T-helper 2 cell treated with Interferon-gamma antibody and Interleukin-4, amounts not matched to agents 5 μg/mL and 100 μg/mL, for 36 hours (primary cell): ENCODE measurements at regions not wholly inside any gene's neighbourhood (a gene's known extent, or its start where the extent isn't known, plus 50 kb on each side); places are given as distances from the start of the nearest gene placed in this dataset.

Experiments used
- DNase-seq: peaks from one replicate; pipeline ENCODE4 v3.0.0; 2021; ENCODE audit warnings: low spot score
- H3K27ac Mint-ChIP-seq: one replicate; pipeline ENCODE4 v1.8.0; 2021; ENCODE audit warnings: mild to moderate bottlenecking, mixed read lengths
- H3K27me3 Mint-ChIP-seq: one replicate; pipeline ENCODE4 v1.8.0; 2021; ENCODE audit warnings: low read depth, mixed read lengths
- H3K36me3 Mint-ChIP-seq: one replicate; pipeline ENCODE4 v1.8.0; 2021; ENCODE audit warnings: low read depth, mixed read lengths
- H3K4me1 Mint-ChIP-seq: one replicate; pipeline ENCODE4 v1.8.0; 2021; ENCODE audit warnings: low read depth, mixed read lengths
- H3K4me3 Mint-ChIP-seq: one replicate; pipeline ENCODE4 v1.8.0; 2022; ENCODE audit warnings: mild to moderate bottlenecking, moderate library complexity, mixed read lengths
- H3K9me3 Mint-ChIP-seq: one replicate; pipeline ENCODE4 v1.8.0; 2021; ENCODE audit warnings: mixed read lengths

GRCh38 chr5:63154476-63155309, 576.1 kb downstream of the LRRC70 start:
- Mint-ChIP-seq H3K27me3 (no peaks in the 10 kb centered on the region), H3K9me3 (no peaks in the 10 kb centered on the region), H3K4me3 (no peak overlapping the region), H3K27ac (no peak overlapping the region), H3K36me3 (no peaks in the 10 kb centered on the region), H3K4me1 (no peaks in the 10 kb centered on the region)
- DNase-seq, result no peak

GRCh38 chr5:63152871-63153270, 574.3 kb downstream of the LRRC70 start:
- DNase-seq, result no peak
- no peaks in the 10 kb centered on the region for H3K36me3 Mint-ChIP-seq
- H3K4me3 Mint-ChIP-seq, result no peak overlapping the region
- no peaks in the 10 kb centered on the region for H3K9me3 Mint-ChIP-seq
- no peak overlapping the region for H3K27ac Mint-ChIP-seq
- H3K27me3 Mint-ChIP-seq, result no peaks in the 10 kb centered on the region
- no peaks in the 10 kb centered on the region for H3K4me1 Mint-ChIP-seq

- Mint-ChIP-seq H3K9me3 (no peaks in the 10 kb centered on the region), H3K36me3 (no peaks in the 10 kb centered on the region), H3K27ac (no peak overlapping the region), H3K4me1 (no peaks in the 10 kb centered on the region), H3K27me3 (no peaks in the 10 kb centered on the region), H3K4me3 (no peak overlapping the region)
- no peak for DNase-seq
These were observed 566.5 kb downstream of the LRRC70 start for GRCh38 chr5:63145167-63145566.

- Mint-ChIP-seq H3K9me3 (no peaks in the 10 kb centered on the region), H3K4me3 (no peak overlapping the region), H3K27me3 (no peaks in the 10 kb centered on the region), H3K4me1 (no peaks in the 10 kb centered on the region), H3K27ac (no peak overlapping the region), H3K36me3 (no peaks in the 10 kb centered on the region)
- no peak for DNase-seq
These were observed 563.0 kb downstream of the LRRC70 start for GRCh38 chr5:63141591-63141990.

GRCh38 chr5:63135291-63135690, 556.7 kb downstream of the LRRC70 start:
- Mint-ChIP-seq H3K4me1 (no peaks in the 10 kb centered on the region), H3K9me3 (no peaks in the 10 kb centered on the region), H3K36me3 (no peaks in the 10 kb centered on the region), H3K4me3 (no peak overlapping the region), H3K27ac (no peak overlapping the region), H3K27me3 (no peaks in the 10 kb centered on the region)
- no peak for DNase-seq

- Mint-ChIP-seq H3K27me3 (no peaks in the 10 kb centered on the region), H3K4me1 (no peaks in the 10 kb centered on the region), H3K27ac (no peak overlapping the region), H3K9me3 (no peaks in the 10 kb centered on the region), H3K4me3 (no peak overlapping the region), H3K36me3 (no peaks in the 10 kb centered on the region)
- DNase-seq, result no peak
These were observed 553.1 kb downstream of the LRRC70 start for GRCh38 chr5:63131626-63132285.

GRCh38 chr5:63128761-63129160, 550.1 kb downstream of the LRRC70 start:
- no peaks in the 10 kb centered on the region for H3K27me3 Mint-ChIP-seq
- H3K9me3 Mint-ChIP-seq, result no peaks in the 10 kb centered on the region
- H3K4me1 Mint-ChIP-seq, result no peaks in the 10 kb centered on the region
- no peak overlapping the region for H3K4me3 Mint-ChIP-seq
- no peak overlapping the region for H3K27ac Mint-ChIP-seq
- no peak for DNase-seq
- H3K36me3 Mint-ChIP-seq, result no peaks in the 10 kb centered on the region

- H3K36me3 Mint-ChIP-seq, result no peaks in the 10 kb centered on the region
- H3K4me3 Mint-ChIP-seq, result no peak overlapping the region
- DNase-seq, result no peak
- H3K27me3 Mint-ChIP-seq, result no peaks in the 10 kb centered on the region
- H3K27ac Mint-ChIP-seq, result no peak overlapping the region
- no peaks in the 10 kb centered on the region for H3K9me3 Mint-ChIP-seq
- H3K4me1 Mint-ChIP-seq, result no peaks in the 10 kb centered on the region
These were observed 549.4 kb downstream of the LRRC70 start for GRCh38 chr5:63128018-63128417.

- Mint-ChIP-seq H3K27ac (no peak overlapping the region), H3K36me3 (no peaks in the 10 kb centered on the region), H3K27me3 (no peaks in the 10 kb centered on the region), H3K4me3 (no peak overlapping the region), H3K4me1 (no peaks in the 10 kb centered on the region), H3K9me3 (no peaks in the 10 kb centered on the region)
- no peak for DNase-seq
These were observed 548.4 kb downstream of the LRRC70 start for GRCh38 chr5:63127054-63127453.

- no peaks in the 10 kb centered on the region for H3K27me3 Mint-ChIP-seq
- no peak overlapping the region for H3K27ac Mint-ChIP-seq
- no peaks in the 10 kb centered on the region for H3K9me3 Mint-ChIP-seq
- no peak overlapping the region for H3K4me3 Mint-ChIP-seq
- H3K4me1 Mint-ChIP-seq, result no peaks in the 10 kb centered on the region
- no peaks in the 10 kb centered on the region for H3K36me3 Mint-ChIP-seq
- no peak for DNase-seq
These were observed 547.2 kb downstream of the LRRC70 start for GRCh38 chr5:63125862-63126261.

GRCh38 chr5:63125392-63125791, 546.8 kb downstream of the LRRC70 start:
- Mint-ChIP-seq H3K36me3 (no peaks in the 10 kb centered on the region), H3K4me1 (no peaks in the 10 kb centered on the region), H3K9me3 (no peaks in the 10 kb centered on the region), H3K27ac (no peak overlapping the region), H3K4me3 (no peak overlapping the region), H3K27me3 (no peaks in the 10 kb centered on the region)
- DNase-seq, result no peak

GRCh38 chr5:63124266-63124665, 545.6 kb downstream of the LRRC70 start:
- no peaks in the 10 kb centered on the region for H3K27me3 Mint-ChIP-seq
- no peaks in the 10 kb centered on the region for H3K4me1 Mint-ChIP-seq
- DNase-seq, result no peak
- H3K27ac Mint-ChIP-seq, result no peak overlapping the region
- H3K36me3 Mint-ChIP-seq, result no peaks in the 10 kb centered on the region
- no peak overlapping the region for H3K4me3 Mint-ChIP-seq
- no peaks in the 10 kb centered on the region for H3K9me3 Mint-ChIP-seq

- no peaks in the 10 kb centered on the region for H3K4me1 Mint-ChIP-seq
- H3K27ac Mint-ChIP-seq, result no peak overlapping the region
- no peaks in the 10 kb centered on the region for H3K36me3 Mint-ChIP-seq
- H3K27me3 Mint-ChIP-seq, result no peaks in the 10 kb centered on the region
- no peak overlapping the region for H3K4me3 Mint-ChIP-seq
- no peaks in the 10 kb centered on the region for H3K9me3 Mint-ChIP-seq
- no peak for DNase-seq
These were observed 542.9 kb downstream of the LRRC70 start for GRCh38 chr5:63121471-63121870.

- Mint-ChIP-seq H3K27ac (no peak overlapping the region), H3K4me3 (no peak overlapping the region), H3K27me3 (no peaks in the 10 kb centered on the region), H3K36me3 (no peaks in the 10 kb centered on the region), H3K4me1 (no peaks in the 10 kb centered on the region), H3K9me3 (no peaks in the 10 kb centered on the region)
- no peak for DNase-seq
These were observed 539.6 kb downstream of the LRRC70 start for GRCh38 chr5:63118221-63118620.
